GM23248 (cell line): ENCODE measurements at regions not wholly inside any gene's neighbourhood (a gene's known extent, or its start where the extent isn't known, plus 50 kb on each side); places are given as distances from the start of the nearest gene placed in this dataset.
"Not testable (repeated sequence)": the region's sequence is repeated elsewhere in the genome, so short reads cannot be mapped to it uniquely, and the experiment has no call there.

Experiments used
- DNase-seq: peaks from one replicate; pipeline ENCODE4 v3.0.0-alpha.2; 2015
- H2AFZ ChIP-seq: fragments of 200-600 bp; sonication (generic); 2 replicates; pipeline ENCODE4 v1.6.1; 2016; ENCODE audit warnings: antibody characterized with exemption
- H3F3A ChIP-seq: fragments of 200-600 bp; sonication (generic); 2 replicates; pipeline ENCODE4 v1.6.1; 2016; ENCODE audit warnings: mild to moderate bottlenecking, antibody characterized with exemption, mixed run types; ENCODE audit not compliant: insufficient read depth
- H3K27ac ChIP-seq: fragments of 200-600 bp; sonication (generic); 2 replicates; pipeline ENCODE4 v1.5.1; 2016; ENCODE audit warnings: mild to moderate bottlenecking
- H3K27me3 ChIP-seq: fragments of 200-600 bp; sonication (generic); replicated peaks from 2 replicates; pipeline ENCODE4 v1.6.1; 2016; ENCODE audit warnings: mild to moderate bottlenecking; ENCODE audit not compliant: insufficient read depth
- H3K36me3 ChIP-seq: fragments of 200-600 bp; sonication (generic); 2 replicates; pipeline ENCODE4 v1.6.1; 2016; ENCODE audit warnings: low read depth, mild to moderate bottlenecking
- H3K4me1 ChIP-seq: fragments of 200-600 bp; sonication (generic); 2 replicates; pipeline ENCODE4 v1.6.1; 2016; ENCODE audit warnings: mild to moderate bottlenecking; ENCODE audit not compliant: insufficient read depth
- H3K4me2 ChIP-seq: fragments of 200-600 bp; sonication (generic); one replicate; pipeline ENCODE4 v1.6.1; 2016; ENCODE audit warnings: mild to moderate bottlenecking; ENCODE audit not compliant: unreplicated experiment
- H3K4me3 ChIP-seq: fragments of 200-600 bp; sonication (generic); 2 replicates; pipeline ENCODE4 v1.5.1; 2016; ENCODE audit warnings: mild to moderate bottlenecking
- H3K79me2 ChIP-seq: fragments of 200-600 bp; sonication (generic); 2 replicates; pipeline ENCODE4 v1.6.1; 2016; ENCODE audit warnings: mild to moderate bottlenecking; ENCODE audit not compliant: insufficient read depth
- H3K9ac ChIP-seq: fragments of 200-600 bp; sonication (generic); 2 replicates; pipeline ENCODE4 v1.6.1; 2016; ENCODE audit warnings: mild to moderate bottlenecking
- H3K9me2 ChIP-seq: fragments of 200-600 bp; sonication (generic); 2 replicates; pipeline ENCODE4 v1.6.1; 2016; ENCODE audit warnings: mixed run types, mild to moderate bottlenecking, moderate library complexity; ENCODE audit not compliant: insufficient read depth
- H3K9me3 ChIP-seq: fragments of 200-600 bp; sonication (generic); one replicate; pipeline ENCODE4 v1.6.1; 2017; ENCODE audit warnings: low read depth
- H4K20me1 ChIP-seq: fragments of 200-600 bp; sonication (generic); 2 replicates; pipeline ENCODE4 v1.6.0; 2016; ENCODE audit not compliant: insufficient read depth
- EZH2 ChIP-seq: fragments of 200-600 bp; sonication (generic); IDR thresholded peaks from 2 replicates; pipeline ENCODE4 v1.6.1; 2018; ENCODE audit warnings: antibody characterized with exemption, mild to moderate bottlenecking; ENCODE audit not compliant: insufficient read depth, poor library complexity, severe bottlenecking
- EZH2phosphoT487 ChIP-seq: fragments of 200-600 bp; sonication (generic); IDR thresholded peaks from 2 replicates; pipeline ENCODE4 v1.6.1; 2018; ENCODE audit warnings: antibody characterized with exemption, moderate library complexity, mild to moderate bottlenecking, low read depth; ENCODE audit not compliant: insufficient read depth
- WGBS, 2 experiments: methylation state at CpG; one replicate each; pipeline ENCODE4 v1.1.6; 2015 to 2017; ENCODE audit warnings: low lambda C conversion rate in 2 of 2, low coverage in 1 of 2; ENCODE audit errors: missing lambda C conversion rate in 2 of 2; 5-methylcytosine and 5-hydroxymethylcytosine counted together
- in situ Hi-C: fragments of 300-500 bp; cut with MboI; formaldehyde crosslinking; loops from 2 replicates; pipeline ENCODE4 v1.15.0; 2020

GRCh38 chr11:135002236-135002635, 590.2 kb upstream of the B3GAT1 start:
- Histone ChIP-seq H3K9me3 (no peaks in the 10 kb centered on the region), H3K27me3 (no peaks in the 10 kb centered on the region), H3K9me2 (no peaks in the 10 kb centered on the region), H3K27ac (no peak overlapping the region), H3K79me2 (no peaks in the 10 kb centered on the region), H4K20me1 (no peaks in the 10 kb centered on the region), H2AFZ (no peak overlapping the region), H3K9ac (no peak overlapping the region), H3K4me2 (no peak overlapping the region), H3K4me3 (no peak overlapping the region), H3K36me3 (no peaks in the 10 kb centered on the region), H3K4me1 (no peaks in the 10 kb centered on the region), H3F3A (no peaks in the 10 kb centered on the region)
- no peak for TF ChIP-seq EZH2
- no peak for TF ChIP-seq EZH2phosphoT487
- in situ Hi-C loops, result no loop called here
- no peak for DNase-seq

- H3K4me2 ChIP-seq, result no peak overlapping the region
- in situ Hi-C loops, result no loop called here
- H3K9me2 ChIP-seq, result no peaks in the 10 kb centered on the region
- no peaks in the 10 kb centered on the region for H3F3A ChIP-seq
- no peaks in the 10 kb centered on the region for H3K9me3 ChIP-seq
- WGBS, 2 experiments, result 15 to 16% methylated on average over 2 of the region's 2 CpGs
- DNase-seq, result no peak
- H4K20me1 ChIP-seq, result no peaks in the 10 kb centered on the region
- H2AFZ ChIP-seq, result no peak overlapping the region
- no peaks in the 10 kb centered on the region for H3K36me3 ChIP-seq
- no peaks in the 10 kb centered on the region for H3K27me3 ChIP-seq
- H3K4me3 ChIP-seq, result no peak overlapping the region
- no peaks in the 10 kb centered on the region for H3K4me1 ChIP-seq
- H3K79me2 ChIP-seq, result no peaks in the 10 kb centered on the region
- H3K27ac ChIP-seq, result no peak overlapping the region
- no peak overlapping the region for H3K9ac ChIP-seq
- no peak for TF ChIP-seq EZH2
- no peak for TF ChIP-seq EZH2phosphoT487
These were observed 589.5 kb upstream of the B3GAT1 start for GRCh38 chr11:135001581-135001980.

- H3K4me2 ChIP-seq, H3K4me1 ChIP-seq, H3K79me2 ChIP-seq, H3F3A ChIP-seq, H3K36me3 ChIP-seq, H3K9me2 ChIP-seq, H3K27ac ChIP-seq, H3K4me3 ChIP-seq, H3K9ac ChIP-seq, DNase-seq, H4K20me1 ChIP-seq, H3K9me3 ChIP-seq, H2AFZ ChIP-seq, H3K27me3 ChIP-seq, in situ Hi-C loops: not testable (repeated sequence)
- 10 to 14% methylated on average over 5 of the region's 5 CpGs for whole genome bisulfite sequencing, 2 experiments
These were observed 589.0 kb upstream of the B3GAT1 start for GRCh38 chr11:135001065-135001464.

- no peak overlapping the region for H3K4me2 ChIP-seq
- no peaks in the 10 kb centered on the region for H3K9me2 ChIP-seq
- no peak overlapping the region for H3K27ac ChIP-seq
- H3K4me3 ChIP-seq, result no peak overlapping the region
- H2AFZ ChIP-seq, result no peak overlapping the region
- WGBS, 2 experiments, result 10 to 21% methylated on average over 6 of the region's 6 CpGs
- no peaks in the 10 kb centered on the region for H3K9me3 ChIP-seq
- no peaks in the 10 kb centered on the region for H3F3A ChIP-seq
- H3K9ac ChIP-seq, result no peak overlapping the region
- no peaks in the 10 kb centered on the region for H4K20me1 ChIP-seq
- H3K79me2 ChIP-seq, result no peaks in the 10 kb centered on the region
- TF ChIP-seq EZH2phosphoT487, result no peak
- no peak for TF ChIP-seq EZH2
- in situ Hi-C loops, result no loop called here
- H3K4me1 ChIP-seq, result no peaks in the 10 kb centered on the region
- H3K36me3 ChIP-seq, result no peaks in the 10 kb centered on the region
- no peak for DNase-seq
- H3K27me3 ChIP-seq, result no peaks in the 10 kb centered on the region
These were observed 587.5 kb upstream of the B3GAT1 start for GRCh38 chr11:134999590-134999989.

- Histone ChIP-seq H3K27ac (no peak overlapping the region), H3K4me2 (no peak overlapping the region)
- 43 to 55% methylated on average over 11 of the region's 11 CpGs for WGBS, 2 experiments
These were observed 585.7 kb upstream of the B3GAT1 start for GRCh38 chr11:134997652-134998320.

More at GRCh38 chr11:134997652-134998320, 585.7 kb upstream of the B3GAT1 start:
- no peak for TF ChIP-seq EZH2
- TF ChIP-seq EZH2phosphoT487, result no peak
- Histone ChIP-seq H3K27me3 (no peaks in the 10 kb centered on the region), H3K4me3 (no peak overlapping the region), H4K20me1 (no peaks in the 10 kb centered on the region), H3K9me3 (no peaks in the 10 kb centered on the region), H3K4me1 (no peaks in the 10 kb centered on the region), H3K79me2 (no peaks in the 10 kb centered on the region), H3K36me3 (no peaks in the 10 kb centered on the region), H3F3A (no peaks in the 10 kb centered on the region), H3K9me2 (no peaks in the 10 kb centered on the region), H3K9ac (no peak overlapping the region), H2AFZ (no peak overlapping the region)
- DNase-seq, result no peak
- in situ Hi-C loops, result no loop called here
